ENCODE measurements at regions not wholly inside any gene's neighbourhood (a gene's known extent, or its start where the extent isn't known, plus 50 kb on each side); places are given as distances from the start of the nearest gene placed in this dataset.
"Not testable (repeated sequence)": the region's sequence is repeated elsewhere in the genome, so short reads cannot be mapped to it uniquely, and the experiment has no call there.

- H3K4me2 ChIP-seq (ENCODE audit: insufficient read depth, insufficient read length, low read length): no peak overlapping the region
- H2BK20ac ChIP-seq (ENCODE audit: low read depth, low read length, poor library complexity, severe bottlenecking): no peak overlapping the region
- no peak overlapping the region; a peak in 1 of 7 replicates for H3K27ac Mint-ChIP-seq
- DNase-seq: no peak
- no peaks in the 10 kb centered on the region for H3K4me1 Mint-ChIP-seq
- no CpG with 5 or more reads among the region's 4 CpGs for WGBS (ENCODE audit: extremely low coverage, insufficient read length, low lambda C conversion rate)
- no peak overlapping the region for H4K5ac ChIP-seq (ENCODE audit: insufficient read length, low read depth, low read length)
- no peaks in the 10 kb centered on the region for H3K23me2 ChIP-seq (ENCODE audit: insufficient read length, low read depth, low read length, poor library complexity, severe bottlenecking)
- no peak overlapping the region for H4K91ac ChIP-seq (ENCODE audit: insufficient read length, low read depth, low read length)
- H3K27me3 ChIP-seq (ENCODE audit: insufficient read depth, low read length): no peaks in the 10 kb centered on the region
- H3K79me2 ChIP-seq (ENCODE audit: insufficient read depth, low read length): no peaks in the 10 kb centered on the region
- no peak overlapping the region for H3K23ac ChIP-seq (ENCODE audit: insufficient read length, low read depth, low read length)
- H3K27ac ChIP-seq (ENCODE audit: insufficient read length, low read depth, low read length): no peak overlapping the region
- H3K18ac ChIP-seq (ENCODE audit: insufficient read length, low read depth, low read length): no peak overlapping the region
- TF ChIP-seq CTCF (conservative IDR thresholded peaks at IDR 0.05): no peak
- H2AK5ac ChIP-seq (ENCODE audit: insufficient read length, low read length): no peak overlapping the region
- H3K14ac ChIP-seq (ENCODE audit: insufficient read depth, low read length): no peak overlapping the region
- H3K56ac ChIP-seq (ENCODE audit: insufficient read length, low read depth, low read length): no peak overlapping the region
- no peak overlapping the region for H2BK12ac ChIP-seq (ENCODE audit: insufficient read length, low read depth, low read length)
- H3K9me3 ChIP-seq (ENCODE audit: control insufficient read depth, low read depth, low read length): no peaks in the 10 kb centered on the region
- no peak overlapping the region for H2BK120ac ChIP-seq (ENCODE audit: low read depth, low read length, poor library complexity, severe bottlenecking)
- H3K9ac ChIP-seq (ENCODE audit: extremely low read depth, insufficient read length, low read length): no peak overlapping the region
- peaks cover 0 to 7% (median 6%) of the 10 kb centered on the region in 3 experiments; a peak in 5 of 7 replicates for H3K36me3 Mint-ChIP-seq (ENCODE audit: insufficient read depth in 1 of 3, low read depth in 3 of 3)
- H2BK15ac ChIP-seq (ENCODE audit: low read depth, low read length): no peak overlapping the region
- H4K20me1 ChIP-seq (ENCODE audit: control insufficient read depth, insufficient read depth, insufficient read length): no peaks in the 10 kb centered on the region
- no peak overlapping the region for H2AFZ ChIP-seq (ENCODE audit: low read length)
- no peaks in the 10 kb centered on the region for H3K4me1 ChIP-seq (ENCODE audit: insufficient read depth, low read length)
- no peak overlapping the region for H3K4me3 Mint-ChIP-seq
- H4K8ac ChIP-seq (replicated peaks; ENCODE audit: insufficient read length, low read depth, low read length): no peak overlapping the region
- H3K4ac ChIP-seq (ENCODE audit: low read depth, low read length): no peak overlapping the region
- H2BK5ac ChIP-seq (ENCODE audit: insufficient read length, low read length): no peak overlapping the region
- H3K9me3 Mint-ChIP-seq: peaks cover 13 to 15% of the 10 kb centered on the region in 2 experiments
- no peak overlapping the region for H3T11ph ChIP-seq (ENCODE audit: low read length)
- H3K79me1 ChIP-seq (ENCODE audit: insufficient read depth, low read depth, low read length, poor library complexity, severe bottlenecking): no peaks in the 10 kb centered on the region
- H3K27me3 Mint-ChIP-seq (ENCODE audit: low read depth): peaks cover 1% of the 10 kb centered on the region
Measured at GRCh38 chr12:128040971-128041370, 226.0 kb upstream of the TMEM132C start.

- not testable (repeated sequence) for H3K56ac ChIP-seq (ENCODE audit: insufficient read length, low read depth, low read length); H2BK20ac ChIP-seq (ENCODE audit: low read depth, low read length, poor library complexity, severe bottlenecking); DNase-seq; H2AK5ac ChIP-seq (ENCODE audit: insufficient read length, low read length); H3K27ac ChIP-seq (ENCODE audit: insufficient read length, low read depth, low read length); H3K9me3 ChIP-seq (ENCODE audit: control insufficient read depth, low read depth, low read length); H3K18ac ChIP-seq (ENCODE audit: insufficient read length, low read depth, low read length); H3K27ac Mint-ChIP-seq; H2BK5ac ChIP-seq (ENCODE audit: insufficient read length, low read length); H3K4ac ChIP-seq (ENCODE audit: low read depth, low read length); H2BK120ac ChIP-seq (ENCODE audit: low read depth, low read length, poor library complexity, severe bottlenecking); H3K14ac ChIP-seq (ENCODE audit: insufficient read depth, low read length); H3K23ac ChIP-seq (ENCODE audit: insufficient read length, low read depth, low read length); H3K4me1 ChIP-seq (ENCODE audit: insufficient read depth, low read length); H2BK12ac ChIP-seq (ENCODE audit: insufficient read length, low read depth, low read length); H4K91ac ChIP-seq (ENCODE audit: insufficient read length, low read depth, low read length); H3K27me3 Mint-ChIP-seq (ENCODE audit: low read depth); H3T11ph ChIP-seq (ENCODE audit: low read length); H3K4me3 Mint-ChIP-seq; H3K4me1 Mint-ChIP-seq; H2BK15ac ChIP-seq (ENCODE audit: low read depth, low read length); H4K8ac ChIP-seq (replicated peaks; ENCODE audit: insufficient read length, low read depth, low read length); H3K23me2 ChIP-seq (ENCODE audit: insufficient read length, low read depth, low read length, poor library complexity, severe bottlenecking); H3K36me3 Mint-ChIP-seq (ENCODE audit: insufficient read depth in 1 of 3, low read depth in 3 of 3); H3K27me3 ChIP-seq (ENCODE audit: insufficient read depth, low read length); H4K5ac ChIP-seq (ENCODE audit: insufficient read length, low read depth, low read length); H3K4me2 ChIP-seq (ENCODE audit: insufficient read depth, insufficient read length, low read length); H3K79me1 ChIP-seq (ENCODE audit: insufficient read depth, low read depth, low read length, poor library complexity, severe bottlenecking); H4K20me1 ChIP-seq (ENCODE audit: control insufficient read depth, insufficient read depth, insufficient read length); H3K9ac ChIP-seq (ENCODE audit: extremely low read depth, insufficient read length, low read length); H3K79me2 ChIP-seq (ENCODE audit: insufficient read depth, low read length); H2AFZ ChIP-seq (ENCODE audit: low read length)
- peaks cover 13 to 15% of the 10 kb centered on the region in 2 experiments for H3K9me3 Mint-ChIP-seq
- WGBS (ENCODE audit: extremely low coverage, insufficient read length, low lambda C conversion rate): no CpG with 5 or more reads among the region's 10 CpGs
Measured at GRCh38 chr12:128042283-128042682, 224.7 kb upstream of the TMEM132C start.

All from H9 (cell line).